KMS-11 (cell line): ENCODE measurements at regions not wholly inside any gene's neighbourhood (a gene's known extent, or its start where the extent isn't known, plus 50 kb on each side); places are given as distances from the start of the nearest gene placed in this dataset.

ENCODE experiments used
- H2AFZ ChIP-seq: fragments of 200-600 bp; sonication (generic); 2 replicates; pipeline ENCODE4 v1.6.1; 2016; ENCODE audit warnings: antibody characterized with exemption, mixed run types, low read depth
- H3K27ac ChIP-seq: fragments of 200-600 bp; sonication (generic); 2 replicates; pipeline ENCODE4 v1.6.1; 2016; ENCODE audit warnings: mild to moderate bottlenecking, mixed run types
- H3K27me3 ChIP-seq: fragments of 200-600 bp; sonication (generic); 2 replicates; pipeline ENCODE4 v1.6.1; 2017; ENCODE audit warnings: mild to moderate bottlenecking, low read depth, mixed run types, moderate library complexity; ENCODE audit not compliant: insufficient read depth
- H3K36me3 ChIP-seq: fragments of 200-600 bp; sonication (generic); 2 replicates; pipeline ENCODE4 v1.6.1; 2017; ENCODE audit warnings: mild to moderate bottlenecking, mixed run types; ENCODE audit not compliant: insufficient read depth
- H3K4me1 ChIP-seq: fragments of 200-600 bp; sonication (generic); 2 replicates; pipeline ENCODE4 v1.6.1; 2016; ENCODE audit warnings: mild to moderate bottlenecking, low read depth, mixed run types; ENCODE audit not compliant: poor library complexity, severe bottlenecking
- H3K4me2 ChIP-seq: fragments of 200-600 bp; sonication (generic); 2 replicates; pipeline ENCODE4 v1.7.0; 2016; ENCODE audit warnings: mild to moderate bottlenecking, mixed run types
- H3K4me3 ChIP-seq: fragments of 200-600 bp; sonication (generic); IDR thresholded peaks from 2 replicates; pipeline ENCODE4 v1.6.1; 2017; ENCODE audit warnings: low read depth, low read length, mixed read lengths; ENCODE audit not compliant: insufficient read depth
- H3K79me2 ChIP-seq: fragments of 200-600 bp; sonication (generic); 2 replicates; pipeline ENCODE4 v1.6.1; 2016; ENCODE audit warnings: low read depth, mixed run types; ENCODE audit not compliant: insufficient read depth
- H3K9ac ChIP-seq: fragments of 200-600 bp; sonication (generic); 2 replicates; pipeline ENCODE4 v1.6.1; 2016; ENCODE audit warnings: mild to moderate bottlenecking, mixed run types
- H4K20me1 ChIP-seq: fragments of 200-600 bp; sonication (generic); 2 replicates; pipeline ENCODE4 v1.6.1; 2016; ENCODE audit warnings: mild to moderate bottlenecking, mixed run types; ENCODE audit not compliant: insufficient read depth
- TF ChIP-seq, protein P1 (sequence below): fragments of 200-600 bp; sonication (generic); conservative IDR thresholded peaks from 2 replicates; pipeline ENCODE4 v1.6.1; 2017; ENCODE audit warnings: low read depth, mild to moderate bottlenecking, antibody characterized with exemption, low read length, moderate library complexity, mixed read lengths

DNA sequence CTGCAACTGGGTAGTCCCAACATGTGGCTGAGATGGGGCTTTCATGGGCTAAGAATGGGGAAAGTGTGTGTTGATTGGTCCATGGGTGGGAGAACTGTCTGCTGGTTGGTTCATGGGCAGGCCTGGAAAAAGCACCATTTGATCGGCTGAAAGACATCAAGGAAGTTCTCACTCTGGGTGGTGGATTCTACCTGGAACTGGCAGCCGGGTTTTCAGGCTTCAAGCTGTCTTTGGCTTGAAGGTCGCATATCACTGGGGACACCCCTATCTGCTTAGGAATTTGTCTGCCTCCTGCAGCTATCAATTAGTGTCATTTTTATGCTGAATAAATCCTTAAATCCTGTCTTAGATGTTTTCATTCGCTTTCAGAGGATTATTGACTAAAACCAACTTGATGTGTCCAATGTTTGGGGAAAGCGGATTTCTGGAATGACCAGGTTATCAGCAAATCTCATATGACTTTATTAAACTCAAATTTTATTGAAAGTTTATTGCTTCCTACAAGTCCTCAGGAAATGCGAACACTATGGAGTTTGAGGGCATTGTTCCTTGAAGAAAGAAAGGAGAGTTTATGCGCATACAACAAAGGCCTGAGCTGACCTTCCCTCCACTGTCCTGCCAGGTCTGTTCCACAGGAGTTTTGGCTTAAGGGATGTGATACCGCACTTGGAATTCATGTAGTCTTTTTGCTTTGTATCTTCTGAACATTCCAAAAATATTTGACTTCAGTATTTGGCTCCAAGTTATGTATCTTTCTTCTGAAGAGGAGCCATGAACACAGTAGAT is 451.1 kb downstream of the TUSC1 start:
- H2AFZ ChIP-seq = no peak overlapping the region
- H3K36me3 ChIP-seq = no peaks in the 10 kb centered on the region
- H4K20me1 ChIP-seq = no peaks in the 10 kb centered on the region
- H3K9ac ChIP-seq = no peak overlapping the region
- TF ChIP-seq, protein P1, sequence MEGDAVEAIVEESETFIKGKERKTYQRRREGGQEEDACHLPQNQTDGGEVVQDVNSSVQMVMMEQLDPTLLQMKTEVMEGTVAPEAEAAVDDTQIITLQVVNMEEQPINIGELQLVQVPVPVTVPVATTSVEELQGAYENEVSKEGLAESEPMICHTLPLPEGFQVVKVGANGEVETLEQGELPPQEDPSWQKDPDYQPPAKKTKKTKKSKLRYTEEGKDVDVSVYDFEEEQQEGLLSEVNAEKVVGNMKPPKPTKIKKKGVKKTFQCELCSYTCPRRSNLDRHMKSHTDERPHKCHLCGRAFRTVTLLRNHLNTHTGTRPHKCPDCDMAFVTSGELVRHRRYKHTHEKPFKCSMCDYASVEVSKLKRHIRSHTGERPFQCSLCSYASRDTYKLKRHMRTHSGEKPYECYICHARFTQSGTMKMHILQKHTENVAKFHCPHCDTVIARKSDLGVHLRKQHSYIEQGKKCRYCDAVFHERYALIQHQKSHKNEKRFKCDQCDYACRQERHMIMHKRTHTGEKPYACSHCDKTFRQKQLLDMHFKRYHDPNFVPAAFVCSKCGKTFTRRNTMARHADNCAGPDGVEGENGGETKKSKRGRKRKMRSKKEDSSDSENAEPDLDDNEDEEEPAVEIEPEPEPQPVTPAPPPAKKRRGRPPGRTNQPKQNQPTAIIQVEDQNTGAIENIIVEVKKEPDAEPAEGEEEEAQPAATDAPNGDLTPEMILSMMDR = no peak
- no peaks in the 10 kb centered on the region for H3K27me3 ChIP-seq
- H3K4me2 ChIP-seq = no peak overlapping the region
- H3K79me2 ChIP-seq = no peaks in the 10 kb centered on the region
- H3K4me1 ChIP-seq = no peaks in the 10 kb centered on the region
- no peak overlapping the region for H3K4me3 ChIP-seq
- H3K27ac ChIP-seq = no peak overlapping the region

DNA sequence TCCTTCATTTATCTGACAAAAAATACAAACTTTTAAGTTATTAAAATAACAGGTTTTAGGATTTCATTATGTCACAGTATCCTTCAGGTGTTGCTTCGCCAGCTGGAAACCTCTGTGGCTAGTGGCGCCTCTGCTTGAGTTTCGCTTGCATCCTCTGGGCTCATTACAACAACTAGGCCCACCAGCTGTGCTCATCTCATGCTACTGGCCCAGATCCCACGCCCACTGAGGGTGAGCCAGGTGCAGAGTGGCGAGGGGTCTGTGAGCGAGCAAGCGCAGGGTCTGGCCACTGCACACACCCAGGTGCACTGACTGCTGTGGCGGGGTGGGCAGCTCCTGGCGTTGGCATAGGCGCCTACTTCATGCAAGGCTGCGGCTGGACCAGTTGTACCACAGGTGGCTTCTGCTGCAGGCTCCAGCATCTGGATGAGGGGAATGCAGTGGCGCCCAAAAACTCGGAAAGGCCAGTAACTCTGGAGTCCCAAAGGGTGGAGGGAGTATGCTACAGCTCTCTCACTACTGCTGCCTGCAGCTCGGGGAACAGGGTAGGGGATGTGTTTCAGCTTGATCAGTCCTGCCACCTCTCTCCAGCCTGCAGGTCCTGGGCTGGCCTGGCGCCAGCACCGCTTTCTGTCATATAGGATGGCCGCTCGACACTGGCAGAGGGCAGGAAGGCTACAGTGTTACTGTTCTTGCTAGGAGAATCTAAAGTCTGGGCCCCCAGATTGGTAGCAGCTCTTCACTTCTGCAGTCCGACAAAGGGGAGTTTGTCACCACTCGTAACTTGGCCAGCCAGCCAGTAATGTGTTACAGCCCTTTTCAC is 452.1 kb downstream of the TUSC1 start:
- no peak overlapping the region for H3K4me2 ChIP-seq
- no peak overlapping the region for H2AFZ ChIP-seq
- H3K79me2 ChIP-seq = no peaks in the 10 kb centered on the region
- TF ChIP-seq, protein P1 = no peak
- H3K4me3 ChIP-seq = no peak overlapping the region
- no peaks in the 10 kb centered on the region for H4K20me1 ChIP-seq
- H3K27me3 ChIP-seq = no peaks in the 10 kb centered on the region
- no peaks in the 10 kb centered on the region for H3K36me3 ChIP-seq
- no peak overlapping the region for H3K9ac ChIP-seq
- no peak overlapping the region for H3K27ac ChIP-seq
- H3K4me1 ChIP-seq = no peaks in the 10 kb centered on the region

DNA sequence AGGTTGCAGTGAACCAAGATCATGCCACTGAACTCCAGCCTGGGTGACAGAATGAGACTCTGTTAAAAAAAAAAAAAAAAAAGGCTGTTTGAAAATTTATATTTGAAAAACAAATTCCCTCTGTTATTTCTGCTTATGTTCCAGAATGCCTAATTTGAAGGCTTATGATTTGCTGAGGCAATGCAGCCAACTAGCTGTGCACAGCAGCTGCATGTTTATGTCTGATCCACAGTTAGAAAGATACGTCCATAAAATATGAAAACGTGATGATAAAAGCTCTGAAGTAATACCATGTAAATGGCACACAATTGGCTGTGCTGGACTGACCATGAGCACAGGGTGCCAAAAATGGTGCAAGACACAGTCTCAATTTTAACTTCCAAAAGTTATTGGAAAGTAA is 453.2 kb downstream of the TUSC1 start:
- Histone ChIP-seq H2AFZ (no peak overlapping the region), H3K4me3 (no peak overlapping the region), H4K20me1 (no peaks in the 10 kb centered on the region), H3K9ac (no peak overlapping the region), H3K36me3 (no peaks in the 10 kb centered on the region), H3K79me2 (no peaks in the 10 kb centered on the region), H3K27ac (no peak overlapping the region), H3K27me3 (no peaks in the 10 kb centered on the region), H3K4me1 (no peaks in the 10 kb centered on the region), H3K4me2 (no peak overlapping the region)
- TF ChIP-seq, protein P1 = no peak

DNA sequence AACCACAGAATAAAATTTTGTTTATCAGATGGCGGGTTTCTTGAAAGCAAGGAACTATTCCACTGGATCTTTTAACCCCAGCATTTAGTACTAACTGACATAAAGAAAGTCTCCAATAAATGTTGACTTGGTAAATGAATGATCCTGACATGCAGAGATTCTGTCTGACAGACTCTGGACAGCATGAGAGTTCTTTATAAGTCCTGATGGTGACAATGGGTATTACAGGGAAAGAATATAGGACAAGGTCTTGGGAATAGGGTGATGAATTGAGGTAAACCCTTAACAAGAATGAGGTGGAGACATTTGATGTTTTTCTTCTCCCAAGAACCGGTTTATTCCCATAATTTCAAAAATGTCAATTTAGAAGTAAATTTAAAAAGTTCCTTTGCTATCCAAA is 453.9 kb downstream of the TUSC1 start:
- Histone ChIP-seq H3K36me3 (no peaks in the 10 kb centered on the region), H2AFZ (no peak overlapping the region), H3K4me3 (no peak overlapping the region), H3K79me2 (no peaks in the 10 kb centered on the region), H3K27ac (no peak overlapping the region), H3K4me1 (no peaks in the 10 kb centered on the region), H3K9ac (no peak overlapping the region), H3K4me2 (no peak overlapping the region), H3K27me3 (no peaks in the 10 kb centered on the region), H4K20me1 (no peaks in the 10 kb centered on the region)
- TF ChIP-seq, protein P1 = no peak
